T47D (cell line): ENCODE measurements at regions not wholly inside any gene's neighbourhood (a gene's known extent, or its start where the extent isn't known, plus 50 kb on each side); places are given as distances from the start of the nearest gene placed in this dataset.

Experiments used
- DNase-seq, 2 experiments: peaks; one replicate each; pipeline versions ENCODE4 v3.0.0 to v3.0.0-alpha.2; 2011 to 2012; ENCODE audit warnings: low read depth in 1 of 2, low spot score in 1 of 2
- JUND ChIP-seq: IDR thresholded peaks from 2 replicates; pipeline ENCODE4 v1.6.1; 2012; ENCODE audit warnings: low read depth
- in situ Hi-C: cut with HindIII; loops from 2 replicates; pipeline ENCODE4 v1.10.0; 2016; ENCODE audit warnings: low sequenced_read_pairs, low pct_unique_long_range_greater_than_20kb

- in situ Hi-C loops: no loop called here
- no peak for TF ChIP-seq JUND
- no peak for DNase-seq
Measured at GRCh38 chr10:90577569-90577968, 280.3 kb downstream of the HTR7 start.

GRCh38 chr10:90579602-90580242 lies 278.1 kb downstream of the HTR7 start:
- peak in 1 of 2 experiments; percentile 10 for DNase-seq
- no peak for TF ChIP-seq JUND
- in situ Hi-C loops: no loop called here

- in situ Hi-C loops: no loop called here
- no peak for TF ChIP-seq JUND
- DNase-seq: no peak
Measured at GRCh38 chr10:90583416-90583815, 274.4 kb downstream of the HTR7 start.

GRCh38 chr10:90587081-90587491 lies 270.8 kb downstream of the HTR7 start:
- in situ Hi-C loops: no loop called here
- DNase-seq: no peak
- TF ChIP-seq JUND: no peak

- in situ Hi-C loops: no loop called here
- TF ChIP-seq JUND: no peak
Measured at GRCh38 chr10:90587561-90587960, 270.3 kb downstream of the HTR7 start.

GRCh38 chr10:90588222-90588621 lies 269.6 kb downstream of the HTR7 start:
- in situ Hi-C loops: no loop called here
- DNase-seq: no peak
- TF ChIP-seq JUND: no peak

More at GRCh38 chr10:90587561-90587960, 270.3 kb downstream of the HTR7 start:
- DNase-seq: no peak

GRCh38 chr10:90589825-90590224 lies 268.0 kb downstream of the HTR7 start:
- no peak for TF ChIP-seq JUND
- in situ Hi-C loops: no loop called here
- no peak for DNase-seq

- no peak for TF ChIP-seq JUND
- DNase-seq: no peak
- in situ Hi-C loops: no loop called here
Measured at GRCh38 chr10:90591629-90592028, 266.2 kb downstream of the HTR7 start.

- peak; percentile 17 to 28 for DNase-seq
- TF ChIP-seq JUND: no peak
- in situ Hi-C loops: no loop called here
Measured at GRCh38 chr10:90592638-90593302, 265.1 kb downstream of the HTR7 start.

- no peak for DNase-seq
- in situ Hi-C loops: no loop called here
- TF ChIP-seq JUND: no peak
Measured at GRCh38 chr10:90598513-90598912, 259.3 kb downstream of the HTR7 start.

GRCh38 chr10:90602862-90603610 lies 254.8 kb downstream of the HTR7 start:
- in situ Hi-C loops: no loop called here
- no peak for DNase-seq
- no peak for TF ChIP-seq JUND

- TF ChIP-seq JUND: no peak
- in situ Hi-C loops: no loop called here
- no peak for DNase-seq
Measured at GRCh38 chr10:90604636-90605035, 253.2 kb downstream of the HTR7 start.

GRCh38 chr10:90605506-90605905 lies 252.3 kb downstream of the HTR7 start:
- no peak for DNase-seq
- TF ChIP-seq JUND: no peak
- in situ Hi-C loops: no loop called here
